ENCODE measurements at regions not wholly inside any gene's neighbourhood (a gene's known extent, or its start where the extent isn't known, plus 50 kb on each side); places are given as distances from the start of the nearest gene placed in this dataset.

DNA sequence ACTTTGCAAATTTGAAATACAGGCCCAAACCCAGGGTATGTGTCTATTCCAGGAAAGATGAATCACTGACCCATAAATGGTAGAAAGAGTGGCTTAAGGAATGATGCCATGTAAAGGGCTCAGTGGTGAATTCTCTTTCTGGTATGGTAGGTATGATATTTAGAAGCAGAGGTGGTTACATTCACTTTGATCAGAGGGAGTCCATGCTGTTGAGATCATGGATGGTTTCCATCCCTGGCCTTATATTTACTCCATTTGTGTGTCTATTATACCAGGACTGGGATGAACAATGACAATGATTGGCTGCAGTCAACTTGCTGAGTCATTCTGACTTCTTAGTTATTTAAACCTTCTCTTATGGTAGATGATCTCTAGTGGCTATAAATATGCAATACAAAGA lies 419.8 kb upstream of the LRRC4C start:
- Mint-ChIP-seq H3K27ac (no peak overlapping the region), H3K36me3 (no peaks in the 10 kb centered on the region), H3K4me1 (ENCODE audit: unreplicated experiment) (no peaks in the 10 kb centered on the region), H3K9me3 (no peaks in the 10 kb centered on the region), H3K4me3 (no peak overlapping the region), H3K27me3 (no peaks in the 10 kb centered on the region)
- no peak for DNase-seq (ENCODE audit: extremely low spot score, unreplicated experiment)
- TF ChIP-seq, protein P1, sequence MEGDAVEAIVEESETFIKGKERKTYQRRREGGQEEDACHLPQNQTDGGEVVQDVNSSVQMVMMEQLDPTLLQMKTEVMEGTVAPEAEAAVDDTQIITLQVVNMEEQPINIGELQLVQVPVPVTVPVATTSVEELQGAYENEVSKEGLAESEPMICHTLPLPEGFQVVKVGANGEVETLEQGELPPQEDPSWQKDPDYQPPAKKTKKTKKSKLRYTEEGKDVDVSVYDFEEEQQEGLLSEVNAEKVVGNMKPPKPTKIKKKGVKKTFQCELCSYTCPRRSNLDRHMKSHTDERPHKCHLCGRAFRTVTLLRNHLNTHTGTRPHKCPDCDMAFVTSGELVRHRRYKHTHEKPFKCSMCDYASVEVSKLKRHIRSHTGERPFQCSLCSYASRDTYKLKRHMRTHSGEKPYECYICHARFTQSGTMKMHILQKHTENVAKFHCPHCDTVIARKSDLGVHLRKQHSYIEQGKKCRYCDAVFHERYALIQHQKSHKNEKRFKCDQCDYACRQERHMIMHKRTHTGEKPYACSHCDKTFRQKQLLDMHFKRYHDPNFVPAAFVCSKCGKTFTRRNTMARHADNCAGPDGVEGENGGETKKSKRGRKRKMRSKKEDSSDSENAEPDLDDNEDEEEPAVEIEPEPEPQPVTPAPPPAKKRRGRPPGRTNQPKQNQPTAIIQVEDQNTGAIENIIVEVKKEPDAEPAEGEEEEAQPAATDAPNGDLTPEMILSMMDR (conservative IDR thresholded peaks at IDR 0.05), result no peak

DNA sequence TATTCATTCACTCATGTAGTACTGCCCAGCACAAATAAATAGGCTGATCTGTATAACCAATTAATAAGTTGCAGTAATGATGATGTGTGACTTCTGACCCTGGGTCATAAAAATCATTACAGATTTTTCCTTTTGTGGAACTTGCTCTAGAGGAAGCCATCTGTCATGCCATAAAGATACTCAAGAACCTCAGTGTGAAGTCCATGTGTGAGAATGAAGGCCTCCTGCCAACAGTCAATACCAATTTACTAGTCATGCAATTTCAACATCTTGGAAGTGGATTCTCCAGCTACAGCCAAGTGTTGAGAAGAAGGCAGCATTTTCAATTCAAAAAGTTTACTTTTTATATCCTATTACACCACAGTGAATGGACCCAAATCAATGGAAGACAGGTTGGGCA lies 435.6 kb upstream of the LRRC4C start:
- Mint-ChIP-seq H3K27me3 (no peaks in the 10 kb centered on the region), H3K9me3 (no peaks in the 10 kb centered on the region), H3K27ac (no peak overlapping the region), H3K4me3 (no peak overlapping the region), H3K36me3 (no peaks in the 10 kb centered on the region), H3K4me1 (ENCODE audit: unreplicated experiment) (no peaks in the 10 kb centered on the region)
- DNase-seq (ENCODE audit: extremely low spot score, unreplicated experiment), result no peak
- TF ChIP-seq, protein P1 (conservative IDR thresholded peaks at IDR 0.05), result no peak

DNA sequence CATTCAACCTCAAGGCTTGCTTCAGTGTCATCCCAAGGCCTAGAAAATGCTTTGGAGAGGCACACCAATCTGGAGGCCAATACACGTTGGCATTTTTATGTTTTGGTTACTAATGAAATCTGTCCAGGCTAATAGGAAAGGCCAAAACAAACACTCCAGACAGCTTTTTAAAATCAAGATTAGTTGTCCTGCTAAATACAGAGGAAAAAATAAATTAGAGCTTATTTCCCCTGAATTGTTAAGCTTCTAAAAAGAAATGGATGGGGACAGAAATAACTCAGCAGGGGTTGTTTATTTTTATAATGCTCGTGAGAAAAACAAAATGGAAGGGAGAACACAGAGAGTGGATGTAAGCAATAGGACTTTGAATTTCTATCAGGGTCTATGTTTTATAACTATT lies 438.5 kb upstream of the LRRC4C start:
- H3K27me3 Mint-ChIP-seq, result no peaks in the 10 kb centered on the region
- TF ChIP-seq, protein P1 (conservative IDR thresholded peaks at IDR 0.05), result no peak
- DNase-seq (ENCODE audit: extremely low spot score, unreplicated experiment), result no peak

DNA sequence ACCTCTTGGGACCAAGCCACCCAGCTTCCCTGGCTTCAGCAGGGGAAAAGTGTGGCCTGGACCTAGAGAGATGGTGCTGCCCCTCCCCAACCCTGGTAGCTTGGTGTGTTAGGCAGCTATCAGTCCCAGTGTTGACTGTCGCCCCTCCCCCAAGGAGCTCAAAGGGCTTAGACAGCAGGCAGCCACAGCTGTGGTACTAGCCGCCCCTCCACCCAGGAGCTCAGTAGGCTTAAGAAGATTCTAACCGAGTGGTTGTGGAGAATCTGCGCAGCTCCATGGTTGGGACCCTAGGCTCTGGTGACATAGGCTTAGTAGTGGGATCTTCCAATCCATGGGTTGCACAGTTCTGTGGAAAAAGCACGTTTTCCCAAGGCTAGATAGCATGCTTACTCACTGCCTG lies 458.4 kb upstream of the LRRC4C start:
- Mint-ChIP-seq H3K27me3 (no peaks in the 10 kb centered on the region), H3K4me3 (no peak overlapping the region), H3K27ac (no peak overlapping the region), H3K4me1 (ENCODE audit: unreplicated experiment) (no peaks in the 10 kb centered on the region), H3K36me3 (no peaks in the 10 kb centered on the region), H3K9me3 (peaks cover 5% of the 10 kb centered on the region)
- no peak for DNase-seq (ENCODE audit: extremely low spot score, unreplicated experiment)
- TF ChIP-seq, protein P1 (conservative IDR thresholded peaks at IDR 0.05), result no peak

More for the DNA sequence above, 438.5 kb upstream of the LRRC4C start:
- Mint-ChIP-seq H3K4me3 (no peak overlapping the region), H3K9me3 (no peaks in the 10 kb centered on the region), H3K36me3 (no peaks in the 10 kb centered on the region), H3K27ac (no peak overlapping the region), H3K4me1 (ENCODE audit: unreplicated experiment) (no peaks in the 10 kb centered on the region)

DNA sequence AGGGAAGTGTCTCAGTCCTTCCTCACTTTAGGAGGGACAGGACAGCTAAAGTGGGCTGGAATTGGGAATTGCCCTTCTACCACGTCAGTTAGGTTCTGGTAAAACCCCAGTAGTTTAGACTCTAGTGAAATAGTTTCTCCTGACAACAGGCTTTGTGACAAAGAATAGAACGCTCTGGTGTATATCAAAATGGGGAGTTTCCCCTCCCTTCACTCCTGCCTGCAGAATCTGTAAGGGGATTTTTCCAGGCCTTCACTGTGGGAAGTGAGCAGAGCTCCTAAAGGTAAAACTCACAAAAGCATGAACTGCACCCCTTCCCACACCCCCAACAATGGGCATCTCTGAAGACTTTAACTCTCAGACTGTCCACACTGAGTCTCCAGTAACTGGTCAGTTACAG lies 460.9 kb upstream of the LRRC4C start:
- TF ChIP-seq, protein P1 (conservative IDR thresholded peaks at IDR 0.05), result no peak
- Mint-ChIP-seq H3K9me3 (peaks cover 5% of the 10 kb centered on the region), H3K4me1 (ENCODE audit: unreplicated experiment) (no peaks in the 10 kb centered on the region), H3K27me3 (no peaks in the 10 kb centered on the region), H3K27ac (no peak overlapping the region), H3K36me3 (no peaks in the 10 kb centered on the region), H3K4me3 (no peak overlapping the region)
- DNase-seq (ENCODE audit: extremely low spot score, unreplicated experiment), result no peak

DNA sequence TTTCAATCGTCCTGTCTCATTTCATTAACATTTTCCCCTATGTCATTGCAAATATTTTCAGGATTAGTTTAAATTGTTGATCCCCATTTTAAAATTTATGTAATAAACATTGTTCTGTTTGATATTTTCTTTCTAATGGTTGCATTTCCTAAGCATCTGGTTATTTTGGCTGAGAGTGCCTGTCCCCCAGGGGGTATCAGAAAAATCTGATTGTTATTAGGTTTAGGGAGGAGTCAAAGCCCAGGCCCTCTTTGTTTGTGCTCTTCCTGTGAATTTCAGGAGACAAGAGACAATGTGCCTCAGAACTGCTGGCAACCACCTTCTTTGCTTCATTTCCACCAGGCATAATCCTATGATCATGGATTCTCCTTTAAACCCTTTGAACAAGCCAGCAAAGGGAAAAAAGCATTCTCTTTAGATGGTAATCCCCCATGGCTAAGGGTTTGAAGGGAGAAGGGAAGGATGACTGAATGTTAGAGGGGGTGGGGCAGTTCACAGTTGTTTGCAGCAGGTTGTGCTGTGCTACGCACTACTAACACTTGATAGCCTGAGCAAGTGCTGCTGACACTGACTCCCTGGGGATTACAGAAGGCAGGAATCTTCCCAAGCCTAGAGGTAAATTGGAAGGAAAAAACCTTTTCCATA lies 462.4 kb upstream of the LRRC4C start:
- Mint-ChIP-seq H3K9me3 (peaks cover 5% of the 10 kb centered on the region), H3K27me3 (no peaks in the 10 kb centered on the region), H3K27ac (no peak overlapping the region), H3K36me3 (no peaks in the 10 kb centered on the region), H3K4me1 (ENCODE audit: unreplicated experiment) (no peaks in the 10 kb centered on the region), H3K4me3 (no peak overlapping the region)
- TF ChIP-seq, protein P1 (conservative IDR thresholded peaks at IDR 0.05), result no peak
- DNase-seq (ENCODE audit: extremely low spot score, unreplicated experiment), result no peak
